ENCODE measurements at regions not wholly inside any gene's neighbourhood (a gene's known extent, or its start where the extent isn't known, plus 50 kb on each side); places are given as distances from the start of the nearest gene placed in this dataset.
"Not testable (repeated sequence)": the region's sequence is repeated elsewhere in the genome, so short reads cannot be mapped to it uniquely, and the experiment has no call there.

- peak; percentile 31 for DNase-seq (ENCODE audit: low read depth)
These were observed 107.1 kb upstream of the TSC22D2 start for GRCh38 chr3:150300852-150301517.

GRCh38 chr3:150300388-150300787 is 107.7 kb upstream of the TSC22D2 start:
- no peak for DNase-seq (ENCODE audit: low read depth)

GRCh38 chr3:150299201-150299600 is 108.9 kb upstream of the TSC22D2 start:
- no peak for DNase-seq (ENCODE audit: low read depth)

- no peak for DNase-seq (ENCODE audit: low read depth)
These were observed 111.1 kb upstream of the TSC22D2 start for GRCh38 chr3:150296966-150297365.

- no peak for DNase-seq (ENCODE audit: low read depth)
These were observed 111.9 kb upstream of the TSC22D2 start for GRCh38 chr3:150296123-150296735.

- peak; percentile 16 for DNase-seq (ENCODE audit: low read depth)
These were observed 114.6 kb upstream of the TSC22D2 start for GRCh38 chr3:150293401-150294001.

GRCh38 chr3:150292891-150293290 is 115.2 kb upstream of the TSC22D2 start:
- DNase-seq (ENCODE audit: low read depth) = peak; percentile 13

- DNase-seq (ENCODE audit: low read depth) = no peak
These were observed 116.6 kb upstream of the TSC22D2 start for GRCh38 chr3:150291515-150291914.

GRCh38 chr3:150286390-150287147 is 121.5 kb upstream of the TSC22D2 start:
- DNase-seq (ENCODE audit: low read depth) = peak; percentile 16

GRCh38 chr3:150285601-150286000 is 122.5 kb upstream of the TSC22D2 start:
- no peak for DNase-seq (ENCODE audit: low read depth)

- no peak for DNase-seq (ENCODE audit: low read depth)
These were observed 129.2 kb upstream of the TSC22D2 start for GRCh38 chr3:150278843-150279381.

GRCh38 chr3:150278195-150278594 is 129.9 kb upstream of the TSC22D2 start:
- DNase-seq (ENCODE audit: low read depth) = no peak

- DNase-seq (ENCODE audit: low read depth) = no peak
These were observed 130.7 kb upstream of the TSC22D2 start for GRCh38 chr3:150277444-150277843.

GRCh38 chr3:150275941-150276340 is 132.2 kb upstream of the TSC22D2 start:
- DNase-seq (ENCODE audit: low read depth) = no peak

- DNase-seq (ENCODE audit: low read depth) = no peak
These were observed 133.7 kb upstream of the TSC22D2 start for GRCh38 chr3:150274372-150274771.

- DNase-seq (ENCODE audit: low read depth) = no peak
These were observed 134.7 kb upstream of the TSC22D2 start for GRCh38 chr3:150273396-150273795.

- DNase-seq (ENCODE audit: low read depth) = no peak
These were observed 136.5 kb upstream of the TSC22D2 start for GRCh38 chr3:150271591-150271960.

GRCh38 chr3:150270883-150271590 is 137.1 kb upstream of the TSC22D2 start:
- no peak for DNase-seq (ENCODE audit: low read depth)

GRCh38 chr3:150270444-150270843 is 137.7 kb upstream of the TSC22D2 start:
- DNase-seq (ENCODE audit: low read depth) = not testable (repeated sequence)

- no peak for DNase-seq (ENCODE audit: low read depth)
These were observed 138.6 kb upstream of the TSC22D2 start for GRCh38 chr3:150269526-150269925.

- no peak for DNase-seq (ENCODE audit: low read depth)
These were observed 139.4 kb upstream of the TSC22D2 start for GRCh38 chr3:150268426-150269391.

Data from HS-5 (cell line).